Ectodermal cell (in vitro differentiated cells): ENCODE measurements at regions not wholly inside any gene's neighbourhood (a gene's known extent, or its start where the extent isn't known, plus 50 kb on each side); places are given as distances from the start of the nearest gene placed in this dataset.

ENCODE experiments used
- H3K27ac ChIP-seq: 2 replicates; pipeline ENCODE4 v1.7.0; 2013; ENCODE audit warnings: mild to moderate bottlenecking, low read depth, low read length; ENCODE audit not compliant: insufficient read depth, poor library complexity, severe bottlenecking
- H3K27me3 ChIP-seq: 2 replicates; pipeline ENCODE4 v1.7.0; 2013; ENCODE audit warnings: mild to moderate bottlenecking, low read length; ENCODE audit not compliant: insufficient read depth, control insufficient read depth, poor library complexity, severe bottlenecking
- H3K36me3 ChIP-seq: one replicate; pipeline ENCODE4 v1.7.0; 2013; ENCODE audit warnings: low read length; ENCODE audit not compliant: control insufficient read depth, insufficient read depth
- H3K4me1 ChIP-seq: one replicate; pipeline ENCODE4 v1.7.0; 2013; ENCODE audit warnings: low read length; ENCODE audit not compliant: control insufficient read depth, insufficient read depth
- H3K4me3 ChIP-seq: 2 replicates; pipeline ENCODE4 v1.7.0; 2013; ENCODE audit warnings: low read depth, low read length, control low read depth; ENCODE audit not compliant: insufficient read depth
- H3K9me3 ChIP-seq: 2 replicates; pipeline ENCODE4 v1.7.0; 2013; ENCODE audit warnings: mild to moderate bottlenecking, low read length, moderate library complexity; ENCODE audit not compliant: control insufficient read depth
- WGBS, 2 experiments: methylation state at CpG; one replicate each; pipeline ENCODE4 v1.1.7; 2013; ENCODE audit warnings: missing lambda C conversion rate in 2 of 2; 5-methylcytosine and 5-hydroxymethylcytosine counted together

DNA sequence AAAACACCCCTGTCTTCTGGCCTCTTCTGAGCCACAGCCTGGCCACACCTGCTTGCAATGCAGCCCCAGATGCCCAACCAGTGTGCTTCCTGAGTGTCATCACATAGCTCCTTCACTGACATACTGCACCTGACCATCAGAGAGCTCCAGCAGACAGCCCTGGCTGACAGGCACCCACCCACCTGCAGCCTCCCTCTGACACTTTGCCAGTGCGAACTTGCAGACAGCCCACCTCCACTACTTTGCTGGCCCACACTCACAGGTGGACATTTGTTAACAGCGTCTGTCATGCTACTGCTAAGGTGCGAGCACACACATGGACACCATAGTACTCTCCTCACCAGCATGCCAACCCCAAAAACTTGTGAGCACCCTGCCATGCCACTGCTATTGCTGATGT is 740.1 kb downstream of the DNAJB9 start:
- no peaks in the 10 kb centered on the region for H3K36me3 ChIP-seq
- no peak overlapping the region for H3K4me3 ChIP-seq
- no peaks in the 10 kb centered on the region for H3K9me3 ChIP-seq
- no peaks in the 10 kb centered on the region for H3K27me3 ChIP-seq
- no peaks in the 10 kb centered on the region for H3K4me1 ChIP-seq
- H3K27ac ChIP-seq, result no peak overlapping the region
- WGBS, 2 experiments, result 90 to 97% methylated on average over 3 of the region's 3 CpGs

DNA sequence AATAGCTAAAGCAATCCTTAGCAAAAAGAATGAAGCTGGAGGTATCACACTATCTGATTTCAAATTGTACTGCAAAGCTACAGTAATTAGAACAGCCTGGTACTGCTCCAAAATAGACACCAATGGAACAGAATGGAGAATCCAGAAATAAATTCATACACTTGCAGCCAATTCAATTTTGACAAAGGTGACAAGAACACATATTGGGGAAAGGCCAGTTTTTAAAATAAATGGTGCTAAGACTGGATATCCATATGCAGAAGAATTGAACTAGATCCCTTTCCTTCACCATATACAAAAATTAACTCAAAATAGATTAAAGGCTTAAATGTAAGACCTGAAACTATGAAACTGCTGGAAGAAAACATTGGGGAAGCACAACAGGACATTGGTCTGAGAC is 748.5 kb downstream of the DNAJB9 start:
- Histone ChIP-seq H3K9me3 (no peaks in the 10 kb centered on the region), H3K27ac (no peak overlapping the region), H3K4me3 (no peak overlapping the region), H3K4me1 (no peaks in the 10 kb centered on the region), H3K36me3 (no peaks in the 10 kb centered on the region), H3K27me3 (no peaks in the 10 kb centered on the region)

DNA sequence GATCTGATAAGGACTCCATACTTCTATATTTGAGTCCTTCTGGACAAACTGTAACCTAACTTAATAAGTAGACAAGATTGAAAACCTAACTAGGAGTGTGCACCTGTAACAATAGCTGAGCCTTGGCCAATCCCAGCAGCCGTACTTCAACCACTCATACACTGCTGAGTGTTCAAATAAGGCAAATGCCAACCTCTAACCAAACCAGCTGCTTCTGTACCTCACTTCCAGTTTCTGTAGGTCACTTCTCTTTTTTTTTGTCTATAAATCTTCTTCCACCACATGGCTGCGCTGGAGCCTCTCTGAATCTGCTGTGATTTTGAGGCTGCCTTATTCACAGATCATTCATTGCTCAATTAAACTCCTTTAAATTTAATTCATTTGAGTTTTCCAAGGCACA is 753.2 kb downstream of the DNAJB9 start:
- H3K36me3 ChIP-seq, result no peaks in the 10 kb centered on the region
- H3K4me1 ChIP-seq, result no peaks in the 10 kb centered on the region
- H3K27me3 ChIP-seq, result no peaks in the 10 kb centered on the region
- H3K4me3 ChIP-seq, result no peak overlapping the region
- H3K9me3 ChIP-seq, result no peaks in the 10 kb centered on the region
- WGBS, 2 experiments, result 90 to 91% methylated on average over 2 of the region's 2 CpGs
- no peak overlapping the region for H3K27ac ChIP-seq

DNA sequence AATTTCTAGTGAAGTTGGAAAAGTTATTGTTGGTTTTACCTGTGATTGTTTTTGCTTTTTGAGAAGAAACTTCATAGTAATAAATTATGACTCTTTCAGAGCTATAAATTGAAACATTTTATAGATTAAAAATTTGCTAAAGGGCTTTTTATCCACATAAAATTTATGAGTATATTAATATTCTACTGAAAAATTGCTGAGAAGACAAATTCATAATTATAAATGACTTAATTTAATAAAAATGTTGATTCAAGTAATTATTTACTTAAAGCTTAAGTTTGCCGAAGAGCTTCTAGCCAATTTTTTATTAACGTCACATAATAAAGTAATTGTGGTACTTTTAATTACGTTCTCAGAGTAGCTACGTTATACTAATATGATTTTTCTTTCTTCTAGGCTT is 761.7 kb downstream of the DNAJB9 start:
- no peaks in the 10 kb centered on the region for H3K27me3 ChIP-seq
- H3K9me3 ChIP-seq, result no peaks in the 10 kb centered on the region
- 60 to 86% methylated on average over 3 to 4 of the region's 4 CpGs for WGBS, 2 experiments
- H3K4me3 ChIP-seq, result no peak overlapping the region
- H3K36me3 ChIP-seq, result no peaks in the 10 kb centered on the region
- H3K27ac ChIP-seq, result no peak overlapping the region
- no peaks in the 10 kb centered on the region for H3K4me1 ChIP-seq

DNA sequence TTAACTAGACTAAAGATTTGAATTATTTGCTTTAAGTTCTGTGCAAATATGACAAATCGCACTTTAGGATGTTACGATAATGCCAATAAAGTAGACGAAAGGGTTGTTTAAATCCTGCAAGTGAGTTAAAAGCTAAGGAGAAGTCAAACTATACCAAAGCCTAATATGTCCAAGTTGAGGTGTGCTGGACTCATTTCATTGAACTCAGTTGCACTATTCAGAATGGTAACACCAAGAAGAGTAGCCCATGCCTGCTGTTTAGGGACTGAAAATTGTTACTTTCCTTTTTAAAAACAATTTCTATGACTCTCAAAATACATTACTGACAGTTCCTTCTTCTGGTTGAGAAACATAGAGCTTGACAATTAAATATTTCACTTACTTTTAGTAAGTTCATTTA is 766.3 kb downstream of the DNAJB9 start:
- no peak overlapping the region for H3K4me3 ChIP-seq
- no peaks in the 10 kb centered on the region for H3K27me3 ChIP-seq
- WGBS, 2 experiments, result 96 to 97% methylated on average over 3 of the region's 3 CpGs
- no peaks in the 10 kb centered on the region for H3K9me3 ChIP-seq
- H3K4me1 ChIP-seq, result no peaks in the 10 kb centered on the region
- H3K27ac ChIP-seq, result no peak overlapping the region
- no peaks in the 10 kb centered on the region for H3K36me3 ChIP-seq

DNA sequence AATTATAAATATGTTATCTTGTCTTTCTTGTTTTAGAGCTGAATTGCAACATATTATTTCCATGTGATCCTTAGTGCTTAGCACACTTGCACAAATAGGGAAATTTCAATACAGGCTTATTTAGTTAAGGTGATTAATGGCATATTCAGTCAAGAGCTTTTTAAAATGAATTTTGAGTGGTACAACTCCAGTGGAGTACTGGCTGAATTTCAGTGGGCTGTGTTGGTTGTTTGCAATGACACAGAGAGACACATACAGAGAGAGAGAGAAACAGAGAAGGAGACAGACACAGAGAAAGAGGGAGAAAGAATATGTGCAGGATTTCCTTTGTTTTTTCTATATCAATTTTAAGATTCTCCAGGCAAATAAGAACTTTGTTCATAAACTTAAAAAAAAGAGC is 766.9 kb downstream of the DNAJB9 start:
- no peaks in the 10 kb centered on the region for H3K36me3 ChIP-seq
- no peak overlapping the region for H3K4me3 ChIP-seq

DNA sequence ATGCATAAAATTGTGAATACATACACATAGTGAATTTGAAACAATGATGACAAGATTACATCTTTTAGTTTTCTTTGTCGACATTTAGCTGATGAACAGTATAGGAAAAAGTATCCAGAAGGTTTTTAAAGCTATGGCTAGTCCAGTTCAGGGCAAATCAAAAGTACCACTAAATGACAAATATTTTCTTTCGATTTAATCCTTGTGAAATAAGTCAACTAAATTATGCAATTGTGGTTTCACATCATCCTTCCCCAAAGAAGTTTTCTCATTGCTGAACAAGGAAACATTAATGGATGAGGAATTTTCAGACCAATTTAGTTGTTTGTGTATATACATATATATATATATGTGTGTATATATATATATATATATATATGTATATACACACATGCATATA is 774.0 kb downstream of the DNAJB9 start:
- H3K9me3 ChIP-seq, result no peaks in the 10 kb centered on the region
- no peak overlapping the region for H3K4me3 ChIP-seq
- 89 to 100% methylated on average over 1 to 2 of the region's 2 CpGs for WGBS, 2 experiments
- H3K27me3 ChIP-seq, result no peaks in the 10 kb centered on the region
- no peaks in the 10 kb centered on the region for H3K4me1 ChIP-seq
- no peak overlapping the region for H3K27ac ChIP-seq
- no peaks in the 10 kb centered on the region for H3K36me3 ChIP-seq

More for the DNA sequence above, 766.9 kb downstream of the DNAJB9 start:
- Histone ChIP-seq H3K27me3 (no peaks in the 10 kb centered on the region), H3K9me3 (no peaks in the 10 kb centered on the region), H3K4me1 (no peaks in the 10 kb centered on the region), H3K27ac (no peak overlapping the region)

DNA sequence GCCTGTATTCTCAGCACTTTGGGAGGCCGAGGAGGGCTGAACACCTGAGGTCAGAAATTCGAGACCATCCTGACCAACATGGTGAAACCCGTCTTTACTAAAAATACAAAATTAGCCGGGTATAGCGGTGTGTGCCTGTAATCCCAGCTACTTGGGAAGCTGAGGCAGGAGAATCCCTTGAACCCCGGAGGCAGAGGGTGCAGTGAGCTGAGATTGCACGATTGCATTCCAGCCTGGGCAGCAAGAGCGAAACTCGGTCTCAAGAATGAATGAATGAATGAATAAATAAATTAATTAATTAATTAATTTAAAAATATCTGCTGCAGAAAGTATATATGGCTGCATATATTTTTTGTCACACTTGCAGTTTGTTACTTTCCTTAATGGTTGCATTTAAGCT is 781.8 kb downstream of the DNAJB9 start:
- Histone ChIP-seq H3K27ac (no peak overlapping the region), H3K9me3 (no peaks in the 10 kb centered on the region), H3K4me3 (no peak overlapping the region), H3K36me3 (no peaks in the 10 kb centered on the region), H3K27me3 (no peaks in the 10 kb centered on the region), H3K4me1 (no peaks in the 10 kb centered on the region)
- WGBS, 2 experiments, result 91 to 93% methylated on average over 9 of the region's 9 CpGs

DNA sequence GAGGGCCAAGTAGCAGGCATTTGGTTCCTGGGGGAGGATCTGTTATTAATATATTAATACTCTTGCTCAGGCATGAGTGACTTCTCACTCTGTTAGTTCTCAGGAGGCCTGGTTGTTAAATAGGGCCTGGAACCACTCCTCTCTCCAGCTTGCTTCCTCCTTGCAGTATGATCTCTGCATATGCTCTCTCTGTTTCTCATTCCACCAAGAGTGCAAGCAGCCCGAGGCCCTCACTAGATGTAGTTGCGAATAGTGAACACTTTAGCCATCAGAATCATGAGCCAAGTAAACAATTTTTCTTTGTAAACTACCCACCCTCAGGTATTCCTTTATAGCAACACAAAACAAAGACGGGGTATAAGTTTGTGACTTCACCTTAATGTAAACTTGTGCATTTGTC is 784.3 kb downstream of the DNAJB9 start:
- H3K27ac ChIP-seq, result no peak overlapping the region
- H3K36me3 ChIP-seq, result no peaks in the 10 kb centered on the region
- WGBS, 2 experiments, result 87 to 88% methylated on average over 2 of the region's 3 CpGs

DNA sequence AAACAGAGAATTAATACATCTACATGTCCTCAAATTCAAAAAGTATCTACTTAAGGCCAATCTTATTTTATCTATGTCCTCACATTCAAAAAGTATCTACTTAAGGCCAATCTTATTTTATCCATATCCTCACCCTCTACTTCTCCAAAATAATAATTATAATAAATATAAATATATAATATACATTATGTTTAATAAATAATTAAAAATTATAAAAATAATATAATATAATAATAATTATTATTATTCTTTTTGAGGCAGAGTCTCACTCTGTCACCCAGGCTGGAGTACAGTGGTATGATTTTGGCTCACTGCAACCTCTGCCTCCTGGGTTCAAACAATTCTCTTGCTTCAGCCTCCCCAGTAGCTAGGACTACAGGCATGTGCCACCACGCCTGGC is 784.9 kb downstream of the DNAJB9 start:
- Histone ChIP-seq H3K4me1 (no peaks in the 10 kb centered on the region), H3K36me3 (no peaks in the 10 kb centered on the region), H3K27ac (no peak overlapping the region), H3K4me3 (no peak overlapping the region), H3K27me3 (no peaks in the 10 kb centered on the region), H3K9me3 (no peaks in the 10 kb centered on the region)
- 93 to 100% methylated on average over 1 of the region's 1 CpG for WGBS, 2 experiments

More for the DNA sequence above, 784.3 kb downstream of the DNAJB9 start:
- Histone ChIP-seq H3K9me3 (no peaks in the 10 kb centered on the region), H3K4me3 (no peak overlapping the region), H3K27me3 (no peaks in the 10 kb centered on the region), H3K4me1 (no peaks in the 10 kb centered on the region)

DNA sequence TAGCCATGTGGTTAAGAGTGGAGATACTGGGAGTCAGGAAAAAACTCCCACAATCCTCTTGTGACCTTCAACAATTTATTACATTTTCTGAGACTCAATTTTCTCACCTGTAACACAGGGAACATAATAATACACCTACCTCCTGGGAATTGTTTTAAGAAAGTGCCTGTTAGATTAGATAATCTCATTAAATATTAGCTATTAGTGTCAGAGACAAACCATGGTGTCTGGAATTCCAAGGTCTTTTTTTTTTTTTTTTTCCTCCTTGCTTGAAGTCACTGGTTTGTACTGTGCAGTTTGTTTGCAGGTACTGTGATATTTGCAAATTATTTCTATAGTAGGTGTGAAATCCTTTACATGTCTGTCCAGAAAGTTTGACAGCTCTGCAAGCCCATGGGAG is 806.1 kb downstream of the DNAJB9 start:
- Histone ChIP-seq H3K27me3 (no peaks in the 10 kb centered on the region), H3K36me3 (no peaks in the 10 kb centered on the region), H3K27ac (no peak overlapping the region), H3K4me1 (no peaks in the 10 kb centered on the region), H3K9me3 (no peaks in the 10 kb centered on the region), H3K4me3 (no peak overlapping the region)
